Right atrium auricular region (tissue), 2 donors: ENCODE measurements at regions not wholly inside any gene's neighbourhood (a gene's known extent, or its start where the extent isn't known, plus 50 kb on each side); places are given as distances from the start of the nearest gene placed in this dataset.

Experiments used
- DNase-seq: peaks from one replicate; pipeline ENCODE4 v3.0.0-alpha.2; 2019; ENCODE audit warnings: low spot score
- H3K27ac ChIP-seq, 2 donors: fragments of 200-600 bp; sonication (generic); 1 replicate in 1 of 2; 2 replicates in 1 of 2; pipeline ENCODE4 v1.5.1; 2016 to 2019
- H3K27me3 ChIP-seq, 2 donors: fragments of 200-600 bp; sonication (generic); one replicate each; pipeline versions ENCODE4 v1.5.1 to v1.6.0; 2017 to 2019
- H3K36me3 ChIP-seq: fragments of 200-600 bp; sonication (generic); one replicate; pipeline ENCODE4 v1.5.1; 2016
- H3K4me1 ChIP-seq, 2 donors: fragments of 200-600 bp; sonication (generic); one replicate each; pipeline versions ENCODE4 v1.5.1 to v1.6.0; 2017 to 2019
- H3K4me3 ChIP-seq, 2 donors: fragments of 200-600 bp; sonication (generic); 1 replicate in 1 of 2; 2 replicates in 1 of 2; pipeline ENCODE4 v1.5.1; 2017 to 2019; ENCODE audit warnings: mild to moderate bottlenecking in 1 of 2, moderate library complexity in 1 of 2
- H3K9me3 ChIP-seq, 2 donors: fragments of 200-600 bp; sonication (generic); one replicate each; pipeline ENCODE4 v1.5.1; 2019
- CTCF ChIP-seq, 2 donors: fragments of 200-600 bp; sonication (generic); IDR thresholded peaks; one replicate each; pipeline ENCODE4 v1.5.1; 2019; ENCODE audit warnings: antibody characterized with exemption in 2 of 2

GRCh38 chr13:78402708-78403400 lies 200.5 kb downstream of the POU4F1 start:
- no peaks in the 10 kb centered on the region for H3K9me3 ChIP-seq
- no peaks in the 10 kb centered on the region for H3K4me1 ChIP-seq
- DNase-seq = no peak
- no peak overlapping the region for H3K27ac ChIP-seq
- no peaks in the 10 kb centered on the region for H3K36me3 ChIP-seq
- no peak overlapping the region for H3K4me3 ChIP-seq
- H3K27me3 ChIP-seq = no peaks in the 10 kb centered on the region
- no peak for TF ChIP-seq CTCF (IDR thresholded peaks at IDR 0.05)

DNA sequence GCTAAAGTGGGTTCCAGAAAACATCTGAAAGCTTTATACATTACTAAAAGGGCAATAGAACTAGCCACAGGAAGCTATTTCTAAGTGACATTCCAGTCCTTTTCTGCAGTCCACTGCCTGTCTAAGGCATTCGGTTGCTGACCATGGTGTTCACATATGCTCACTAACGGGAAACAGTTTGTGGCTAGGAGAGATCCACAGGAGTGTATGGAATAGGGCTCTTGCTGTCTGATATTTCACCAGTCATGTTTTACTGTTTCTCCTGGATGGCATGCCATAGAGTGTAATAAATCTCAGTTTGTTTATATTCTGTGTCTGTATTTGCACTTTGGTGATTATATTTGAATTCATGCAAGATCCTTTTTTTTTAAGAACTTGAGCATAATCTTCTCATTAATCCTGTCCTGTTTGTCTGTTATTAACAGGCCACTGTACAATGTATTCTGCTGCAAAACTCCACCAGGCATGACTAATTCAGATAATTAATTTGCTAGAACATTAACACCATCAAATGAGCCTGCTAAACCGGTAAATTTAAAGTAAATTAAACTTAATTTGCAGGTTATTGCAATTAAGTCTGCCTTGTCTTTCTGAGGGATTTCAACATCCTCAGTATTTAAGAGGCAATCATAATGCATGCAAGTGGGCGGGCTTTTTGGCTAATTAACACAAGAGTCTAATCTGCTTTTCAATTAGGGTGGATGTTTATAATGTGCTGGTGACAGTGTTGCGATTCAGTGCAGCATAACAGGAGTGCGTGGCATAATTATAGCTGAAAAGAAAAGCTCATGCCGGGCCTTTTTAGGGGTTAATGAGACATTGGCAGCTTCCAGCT lies 201.3 kb downstream of the POU4F1 start:
- Histone ChIP-seq H3K4me3 (no peak overlapping the region), H3K36me3 (no peaks in the 10 kb centered on the region), H3K9me3 (no peaks in the 10 kb centered on the region), H3K27ac (no peak overlapping the region), H3K4me1 (no peaks in the 10 kb centered on the region), H3K27me3 (no peaks in the 10 kb centered on the region)
- TF ChIP-seq CTCF (IDR thresholded peaks at IDR 0.05) = no peak
- DNase-seq = no peak

DNA sequence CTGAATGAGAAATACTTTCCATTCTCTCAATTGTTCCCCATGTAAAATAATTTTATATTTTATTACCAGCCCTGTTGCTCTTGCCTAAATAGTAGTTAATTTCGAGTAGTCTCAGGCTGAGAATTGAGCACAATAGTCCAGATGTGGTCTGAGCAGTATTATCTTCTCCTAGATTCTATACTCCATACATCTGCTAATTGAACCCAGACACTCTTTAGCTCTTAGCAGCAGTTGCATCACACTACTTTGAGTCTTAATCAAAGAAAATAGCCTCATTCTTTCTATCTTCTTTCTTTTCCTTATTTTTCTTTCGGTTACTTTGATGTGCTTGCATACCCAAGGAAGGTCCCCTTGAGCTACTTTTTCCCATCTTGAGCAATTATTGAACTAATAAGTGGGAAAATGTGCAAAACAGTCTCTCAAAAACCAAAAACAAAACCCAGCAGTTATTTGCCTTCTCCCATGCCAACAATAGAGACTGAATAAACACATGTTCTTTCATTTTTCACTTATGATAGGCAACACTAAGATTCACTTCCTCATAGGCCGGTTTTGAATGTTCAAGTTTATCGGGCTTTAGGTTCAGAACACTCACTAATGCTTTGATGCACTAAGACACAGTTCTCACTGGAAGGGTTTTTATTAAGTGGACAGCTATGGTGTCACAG lies 204.5 kb downstream of the POU4F1 start:
- Histone ChIP-seq H3K4me1 (no peaks in the 10 kb centered on the region), H3K4me3 (no peak overlapping the region), H3K9me3 (no peaks in the 10 kb centered on the region), H3K36me3 (no peaks in the 10 kb centered on the region), H3K27ac (no peak overlapping the region), H3K27me3 (no peaks in the 10 kb centered on the region)
- TF ChIP-seq CTCF (IDR thresholded peaks at IDR 0.05) = no peak
- DNase-seq = no peak

DNA sequence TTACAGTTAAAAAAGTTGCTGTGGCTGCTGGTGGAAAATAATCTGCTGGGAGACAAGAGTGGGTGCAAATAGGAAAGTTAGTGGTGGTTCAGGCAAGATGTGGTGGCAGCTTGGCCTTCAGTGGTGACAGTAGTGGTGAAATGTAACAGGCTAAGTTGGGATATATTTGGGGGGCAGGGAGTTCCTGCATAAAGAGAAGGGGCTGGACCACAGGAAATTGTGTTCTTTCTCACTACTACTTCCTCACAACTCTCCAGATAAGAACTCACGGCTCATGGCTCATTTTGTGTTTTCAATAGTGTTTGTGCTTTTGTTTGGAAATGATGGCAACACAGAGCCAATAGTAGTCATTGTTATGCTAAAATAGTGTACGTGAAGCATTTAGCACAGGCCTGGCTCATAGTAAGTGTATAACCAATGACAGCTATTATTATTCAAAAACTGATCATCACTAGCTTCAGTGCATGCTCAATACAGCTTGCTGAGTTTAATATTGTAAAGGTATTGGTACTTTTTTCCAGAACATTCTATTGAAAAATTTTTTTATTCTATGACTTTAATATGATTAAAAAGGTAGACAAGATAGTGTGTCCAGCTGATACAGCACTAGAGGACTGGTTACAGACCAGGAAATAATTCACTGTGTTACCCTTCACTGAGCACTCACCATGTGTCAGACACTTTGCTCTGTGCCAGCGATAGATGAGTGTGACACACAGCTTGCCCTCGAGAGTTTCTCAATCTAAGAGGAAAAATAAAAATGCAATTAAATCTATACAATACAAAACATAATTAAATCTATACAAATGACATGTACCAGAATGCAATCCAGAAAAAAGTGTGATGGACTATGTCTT lies 209.8 kb downstream of the POU4F1 start:
- Histone ChIP-seq H3K4me1 (no peaks in the 10 kb centered on the region), H3K36me3 (no peaks in the 10 kb centered on the region), H3K4me3 (no peak overlapping the region), H3K27me3 (no peaks in the 10 kb centered on the region), H3K9me3 (no peaks in the 10 kb centered on the region), H3K27ac (no peak overlapping the region)
- no peak for TF ChIP-seq CTCF (IDR thresholded peaks at IDR 0.05)
- no peak for DNase-seq

DNA sequence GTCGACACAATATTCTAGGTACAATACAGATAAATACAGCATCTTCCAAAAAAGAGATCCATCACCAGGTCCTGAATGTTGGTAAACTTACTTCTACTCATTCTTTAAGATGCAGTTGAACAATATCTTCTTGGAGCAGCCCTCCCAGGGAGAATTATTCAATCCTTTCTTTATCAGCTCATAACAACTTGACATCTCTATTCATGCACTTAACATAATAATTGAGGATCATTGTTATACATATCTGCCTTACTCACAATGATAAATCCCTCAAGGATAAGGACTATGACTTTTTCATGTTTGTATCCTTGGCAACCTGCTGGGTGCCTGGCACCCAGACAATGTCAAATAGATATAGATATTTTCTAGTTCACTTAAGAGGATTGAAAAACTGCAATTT lies 219.5 kb downstream of the POU4F1 start:
- no peaks in the 10 kb centered on the region for H3K4me1 ChIP-seq
- no peaks in the 10 kb centered on the region for H3K36me3 ChIP-seq
- TF ChIP-seq CTCF (IDR thresholded peaks at IDR 0.05) = no peak
- H3K9me3 ChIP-seq = no peaks in the 10 kb centered on the region
- H3K27ac ChIP-seq = no peak overlapping the region
- H3K4me3 ChIP-seq = no peak overlapping the region
- no peak for DNase-seq
- H3K27me3 ChIP-seq = no peaks in the 10 kb centered on the region
